DOHH2 (cell line): ENCODE measurements at regions not wholly inside any gene's neighbourhood (a gene's known extent, or its start where the extent isn't known, plus 50 kb on each side); places are given as distances from the start of the nearest gene placed in this dataset.

Source experiments
- EZH2phosphoT487 ChIP-seq: fragments of 200-600 bp; sonication (generic); IDR thresholded peaks from 2 replicates; pipeline ENCODE4 v1.6.1; 2017; ENCODE audit warnings: borderline replicate concordance, mild to moderate bottlenecking, antibody characterized with exemption, low read length, moderate library complexity, mixed read lengths
- TF ChIP-seq, protein P1 (sequence below): fragments of 200-600 bp; sonication (generic); IDR thresholded peaks from one replicate; pipeline ENCODE4 v1.5.1; 2014; ENCODE audit warnings: antibody characterized with exemption, mild to moderate bottlenecking, low read depth, low read length; ENCODE audit not compliant: poor library complexity, severe bottlenecking

- TF ChIP-seq, protein P1, sequence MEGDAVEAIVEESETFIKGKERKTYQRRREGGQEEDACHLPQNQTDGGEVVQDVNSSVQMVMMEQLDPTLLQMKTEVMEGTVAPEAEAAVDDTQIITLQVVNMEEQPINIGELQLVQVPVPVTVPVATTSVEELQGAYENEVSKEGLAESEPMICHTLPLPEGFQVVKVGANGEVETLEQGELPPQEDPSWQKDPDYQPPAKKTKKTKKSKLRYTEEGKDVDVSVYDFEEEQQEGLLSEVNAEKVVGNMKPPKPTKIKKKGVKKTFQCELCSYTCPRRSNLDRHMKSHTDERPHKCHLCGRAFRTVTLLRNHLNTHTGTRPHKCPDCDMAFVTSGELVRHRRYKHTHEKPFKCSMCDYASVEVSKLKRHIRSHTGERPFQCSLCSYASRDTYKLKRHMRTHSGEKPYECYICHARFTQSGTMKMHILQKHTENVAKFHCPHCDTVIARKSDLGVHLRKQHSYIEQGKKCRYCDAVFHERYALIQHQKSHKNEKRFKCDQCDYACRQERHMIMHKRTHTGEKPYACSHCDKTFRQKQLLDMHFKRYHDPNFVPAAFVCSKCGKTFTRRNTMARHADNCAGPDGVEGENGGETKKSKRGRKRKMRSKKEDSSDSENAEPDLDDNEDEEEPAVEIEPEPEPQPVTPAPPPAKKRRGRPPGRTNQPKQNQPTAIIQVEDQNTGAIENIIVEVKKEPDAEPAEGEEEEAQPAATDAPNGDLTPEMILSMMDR: no peak
- TF ChIP-seq EZH2phosphoT487: no peak
Measured at GRCh38 chr9:85414390-85414789, 327.4 kb downstream of the AGTPBP1 start.
